ENCODE measurements at regions not wholly inside any gene's neighbourhood (a gene's known extent, or its start where the extent isn't known, plus 50 kb on each side); places are given as distances from the start of the nearest gene placed in this dataset.

- Mint-ChIP-seq H3K4me3 (no peak overlapping the region), H3K4me1 (no peaks in the 10 kb centered on the region), H3K36me3 (no peaks in the 10 kb centered on the region), H3K27me3 (ENCODE audit: low read depth) (no peaks in the 10 kb centered on the region), H3K9me3 (peaks cover 9% of the 10 kb centered on the region), H3K27ac (no peak overlapping the region)
- TF ChIP-seq, protein P1, sequence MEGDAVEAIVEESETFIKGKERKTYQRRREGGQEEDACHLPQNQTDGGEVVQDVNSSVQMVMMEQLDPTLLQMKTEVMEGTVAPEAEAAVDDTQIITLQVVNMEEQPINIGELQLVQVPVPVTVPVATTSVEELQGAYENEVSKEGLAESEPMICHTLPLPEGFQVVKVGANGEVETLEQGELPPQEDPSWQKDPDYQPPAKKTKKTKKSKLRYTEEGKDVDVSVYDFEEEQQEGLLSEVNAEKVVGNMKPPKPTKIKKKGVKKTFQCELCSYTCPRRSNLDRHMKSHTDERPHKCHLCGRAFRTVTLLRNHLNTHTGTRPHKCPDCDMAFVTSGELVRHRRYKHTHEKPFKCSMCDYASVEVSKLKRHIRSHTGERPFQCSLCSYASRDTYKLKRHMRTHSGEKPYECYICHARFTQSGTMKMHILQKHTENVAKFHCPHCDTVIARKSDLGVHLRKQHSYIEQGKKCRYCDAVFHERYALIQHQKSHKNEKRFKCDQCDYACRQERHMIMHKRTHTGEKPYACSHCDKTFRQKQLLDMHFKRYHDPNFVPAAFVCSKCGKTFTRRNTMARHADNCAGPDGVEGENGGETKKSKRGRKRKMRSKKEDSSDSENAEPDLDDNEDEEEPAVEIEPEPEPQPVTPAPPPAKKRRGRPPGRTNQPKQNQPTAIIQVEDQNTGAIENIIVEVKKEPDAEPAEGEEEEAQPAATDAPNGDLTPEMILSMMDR (IDR thresholded peaks at IDR 0.05; ENCODE audit: unreplicated experiment): no peak
- DNase-seq (ENCODE audit: low spot score in 2 of 2, unreplicated experiment in 2 of 2): no peak
Measured at GRCh38 chrX:36859231-36859630, 148.9 kb upstream of the FAM47C start.

GRCh38 chrX:36861601-36862000 is 146.6 kb upstream of the FAM47C start:
- Mint-ChIP-seq H3K4me3 (no peak overlapping the region), H3K4me1 (no peaks in the 10 kb centered on the region), H3K27ac (no peak overlapping the region), H3K36me3 (no peaks in the 10 kb centered on the region), H3K27me3 (ENCODE audit: low read depth) (no peaks in the 10 kb centered on the region), H3K9me3 (peaks cover 9% of the 10 kb centered on the region)
- no peak for DNase-seq (ENCODE audit: low spot score in 2 of 2, unreplicated experiment in 2 of 2)
- TF ChIP-seq, protein P1 (IDR thresholded peaks at IDR 0.05; ENCODE audit: unreplicated experiment): no peak

- no peaks in the 10 kb centered on the region for H3K27me3 Mint-ChIP-seq (ENCODE audit: low read depth)
- no peaks in the 10 kb centered on the region for H3K36me3 Mint-ChIP-seq
- TF ChIP-seq, protein P1 (IDR thresholded peaks at IDR 0.05; ENCODE audit: unreplicated experiment): peak; percentile 38
- no peak for DNase-seq (ENCODE audit: low spot score in 2 of 2, unreplicated experiment in 2 of 2)
- H3K4me3 Mint-ChIP-seq: no peak overlapping the region
- peaks cover 9% of the 10 kb centered on the region for H3K9me3 Mint-ChIP-seq
- no peak overlapping the region for H3K27ac Mint-ChIP-seq
- no peaks in the 10 kb centered on the region for H3K4me1 Mint-ChIP-seq
Measured at GRCh38 chrX:36867143-36867542, 141.0 kb upstream of the FAM47C start.

DNA sequence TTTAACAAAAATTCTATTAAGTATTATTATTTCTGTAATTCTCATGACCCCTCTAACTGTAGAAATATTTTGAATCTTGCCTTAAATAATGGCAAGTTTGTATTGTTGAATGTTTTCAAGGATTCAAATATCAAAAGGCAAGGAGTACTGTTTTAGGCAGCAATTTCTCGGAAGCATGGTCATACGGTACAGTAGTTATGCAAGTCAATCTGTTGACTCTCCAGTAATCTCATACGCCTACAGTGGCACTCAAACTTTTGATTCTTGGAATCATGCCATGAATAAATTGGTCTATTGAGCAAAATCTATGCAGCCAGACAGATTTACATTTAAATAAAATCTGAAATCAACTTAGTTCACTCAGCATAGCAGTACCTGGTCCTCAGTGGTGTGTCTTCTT is 139.6 kb upstream of the FAM47C start:
- H3K9me3 Mint-ChIP-seq: peaks cover 13% of the 10 kb centered on the region
- H3K27me3 Mint-ChIP-seq (ENCODE audit: low read depth): no peaks in the 10 kb centered on the region
- H3K4me1 Mint-ChIP-seq: no peaks in the 10 kb centered on the region
- DNase-seq (ENCODE audit: low spot score in 2 of 2, unreplicated experiment in 2 of 2): no peak
- H3K4me3 Mint-ChIP-seq: no peak overlapping the region
- no peaks in the 10 kb centered on the region for H3K36me3 Mint-ChIP-seq
- no peak overlapping the region for H3K27ac Mint-ChIP-seq
- TF ChIP-seq, protein P1 (IDR thresholded peaks at IDR 0.05; ENCODE audit: unreplicated experiment): no peak

GRCh38 chrX:36869457-36869856 is 138.7 kb upstream of the FAM47C start:
- peaks cover 9% of the 10 kb centered on the region for H3K9me3 Mint-ChIP-seq
- no peak overlapping the region for H3K27ac Mint-ChIP-seq
- no peaks in the 10 kb centered on the region for H3K27me3 Mint-ChIP-seq (ENCODE audit: low read depth)
- no peak for DNase-seq (ENCODE audit: low spot score in 2 of 2, unreplicated experiment in 2 of 2)
- no peaks in the 10 kb centered on the region for H3K4me1 Mint-ChIP-seq
- H3K4me3 Mint-ChIP-seq: no peak overlapping the region
- H3K36me3 Mint-ChIP-seq: no peaks in the 10 kb centered on the region
- TF ChIP-seq, protein P1 (IDR thresholded peaks at IDR 0.05; ENCODE audit: unreplicated experiment): no peak

DNA sequence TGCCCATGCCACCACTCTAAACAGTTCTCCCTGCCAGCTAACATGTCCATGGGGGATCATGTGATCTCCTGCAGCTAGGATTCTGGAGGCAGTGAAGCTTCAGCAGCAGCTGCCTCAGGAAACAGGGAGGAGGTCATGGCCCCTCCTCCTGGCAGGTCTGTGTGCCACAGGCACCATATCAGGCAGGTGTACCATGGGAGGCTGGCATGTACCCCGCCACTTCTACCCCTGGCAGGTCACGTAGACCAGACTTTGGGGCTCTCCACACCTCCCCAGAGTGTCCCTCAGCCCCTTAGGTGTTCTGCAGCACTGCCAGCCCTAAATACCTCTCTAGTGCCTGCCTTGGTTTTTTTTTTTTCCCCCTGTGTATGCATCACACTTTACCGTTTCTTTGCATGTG is 110.5 kb upstream of the FAM47C start:
- Mint-ChIP-seq H3K4me1 (no peaks in the 10 kb centered on the region), H3K36me3 (no peaks in the 10 kb centered on the region), H3K27ac (no peak overlapping the region), H3K27me3 (ENCODE audit: low read depth) (no peaks in the 10 kb centered on the region), H3K9me3 (peaks cover 27% of the 10 kb centered on the region), H3K4me3 (no peak overlapping the region)
- no peak for DNase-seq (ENCODE audit: low spot score in 2 of 2, unreplicated experiment in 2 of 2)
- TF ChIP-seq, protein P1 (IDR thresholded peaks at IDR 0.05; ENCODE audit: unreplicated experiment): no peak

Measured in mesothelial cell of epicardium (in vitro differentiated cells).